ENCODE measurements at regions not wholly inside any gene's neighbourhood (a gene's known extent, or its start where the extent isn't known, plus 50 kb on each side); places are given as distances from the start of the nearest gene placed in this dataset.

- TF ChIP-seq EZH2phosphoT487 (IDR thresholded peaks at IDR 0.05; ENCODE audit: low read length) (no peak), EZH2 (optimal IDR thresholded peaks at IDR 0.05; ENCODE audit: low read depth, low read length) (no peak), CTCF (IDR thresholded peaks at IDR 0.05; ENCODE audit: low read length) (no peak)
- Histone ChIP-seq H3K4me1 (ENCODE audit: low read length) (0 out of 2 replicates have a peak, but pooled peaks cover 11% of the 10 kb centered on the region), H3K9me3 (replicated peaks; ENCODE audit: insufficient read depth, low read length) (no peaks in the 10 kb centered on the region), H3K36me3 (replicated peaks; ENCODE audit: insufficient read depth, low read length) (no peaks in the 10 kb centered on the region), H4K20me1 (ENCODE audit: insufficient read depth, low read length) (no peaks in the 10 kb centered on the region), H3K79me2 (ENCODE audit: low read length) (no peaks in the 10 kb centered on the region), H3K4me2 (ENCODE audit: low read depth, low read length) (no peak overlapping the region), H3K27ac (ENCODE audit: low read length) (no peak overlapping the region), H3F3A (ENCODE audit: insufficient read depth, low read length) (no peaks in the 10 kb centered on the region), H3K27me3 (replicated peaks; ENCODE audit: insufficient read depth, low read length) (no peaks in the 10 kb centered on the region), H3K9me2 (replicated peaks; ENCODE audit: insufficient read depth, low read length) (no peaks in the 10 kb centered on the region), H3K9ac (ENCODE audit: low read length) (no peak overlapping the region), H3K4me3 (ENCODE audit: low read length) (no peak overlapping the region), H2AFZ (ENCODE audit: low read length) (no peak overlapping the region)
- DNase-seq, result no peak
Observed at GRCh38 chr12:89875809-89876208, 167.2 kb upstream of the ATP2B1 start.

DNA sequence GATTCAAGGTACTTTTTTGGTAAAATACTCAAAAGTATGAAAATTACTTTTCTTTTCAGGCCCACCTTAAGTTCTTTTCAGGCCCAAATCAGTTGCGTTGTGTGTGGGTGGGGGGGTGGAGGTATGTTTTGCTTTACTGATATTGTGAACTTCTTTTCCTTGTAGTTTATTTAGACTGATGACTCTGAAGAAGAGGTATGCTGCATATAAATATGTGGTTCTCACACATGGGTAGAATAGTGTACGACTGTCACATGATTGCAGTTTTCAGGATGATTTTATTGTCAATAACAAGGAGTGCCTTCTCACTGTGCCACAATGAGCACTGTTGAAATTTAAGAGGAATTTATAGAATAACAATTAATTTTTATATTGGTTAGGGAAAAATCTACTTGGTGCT, 166.6 kb upstream of the ATP2B1 start:
- Histone ChIP-seq H3K4me2 (ENCODE audit: low read depth, low read length) (no peak overlapping the region), H3F3A (ENCODE audit: insufficient read depth, low read length) (no peaks in the 10 kb centered on the region)

DNA sequence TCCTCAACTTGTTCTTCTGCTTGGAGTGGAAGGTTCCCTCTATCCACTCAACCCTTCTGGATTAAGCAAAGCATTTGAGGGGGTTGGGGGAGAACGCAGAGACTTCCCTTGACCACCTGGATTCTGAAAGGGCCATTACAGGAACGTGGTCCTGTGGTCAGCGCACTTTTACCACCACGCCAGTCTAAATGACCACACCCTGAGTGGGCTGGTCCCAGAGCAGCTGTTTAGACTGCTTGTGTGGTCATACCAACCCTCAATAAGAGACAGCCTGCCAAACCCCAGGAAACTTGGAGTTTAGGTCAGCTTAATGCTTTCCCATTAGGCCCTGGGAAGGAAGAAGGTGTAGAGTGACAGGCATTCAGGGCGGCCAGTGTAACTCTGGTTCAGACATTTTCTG, 165.5 kb upstream of the ATP2B1 start:
- Histone ChIP-seq H3K9ac (ENCODE audit: low read length) (no peak overlapping the region), H3K4me3 (ENCODE audit: low read length) (no peak overlapping the region)
- TF ChIP-seq CTCF (IDR thresholded peaks at IDR 0.05; ENCODE audit: low read length) (no peak), EZH2phosphoT487 (IDR thresholded peaks at IDR 0.05; ENCODE audit: low read length) (no peak), EZH2 (optimal IDR thresholded peaks at IDR 0.05; ENCODE audit: low read depth, low read length) (no peak)

More for the DNA sequence above, 166.6 kb upstream of the ATP2B1 start:
- no peak overlapping the region for H2AFZ ChIP-seq (ENCODE audit: low read length)
- H3K9ac ChIP-seq (ENCODE audit: low read length), result no peak overlapping the region
- H3K36me3 ChIP-seq (replicated peaks; ENCODE audit: insufficient read depth, low read length), result no peaks in the 10 kb centered on the region
- no peaks in the 10 kb centered on the region for H3K79me2 ChIP-seq (ENCODE audit: low read length)
- no peaks in the 10 kb centered on the region for H3K27me3 ChIP-seq (replicated peaks; ENCODE audit: insufficient read depth, low read length)
- no peaks in the 10 kb centered on the region for H3K9me3 ChIP-seq (replicated peaks; ENCODE audit: insufficient read depth, low read length)
- no peaks in the 10 kb centered on the region for H3K9me2 ChIP-seq (replicated peaks; ENCODE audit: insufficient read depth, low read length)
- H4K20me1 ChIP-seq (ENCODE audit: insufficient read depth, low read length), result no peaks in the 10 kb centered on the region
- DNase-seq, result no peak
- H3K4me1 ChIP-seq (ENCODE audit: low read length), result 0 out of 2 replicates have a peak, but pooled peaks cover 6% of the 10 kb centered on the region
- no peak overlapping the region for H3K4me3 ChIP-seq (ENCODE audit: low read length)
- no peak for TF ChIP-seq EZH2 (optimal IDR thresholded peaks at IDR 0.05; ENCODE audit: low read depth, low read length)
- no peak for TF ChIP-seq CTCF (IDR thresholded peaks at IDR 0.05; ENCODE audit: low read length)
- no peak for TF ChIP-seq EZH2phosphoT487 (IDR thresholded peaks at IDR 0.05; ENCODE audit: low read length)
- no peak overlapping the region for H3K27ac ChIP-seq (ENCODE audit: low read length)

More for the DNA sequence above, 165.5 kb upstream of the ATP2B1 start:
- no peaks in the 10 kb centered on the region for H3K9me2 ChIP-seq (replicated peaks; ENCODE audit: insufficient read depth, low read length)
- H3K36me3 ChIP-seq (replicated peaks; ENCODE audit: insufficient read depth, low read length), result no peaks in the 10 kb centered on the region
- no peaks in the 10 kb centered on the region for H3K79me2 ChIP-seq (ENCODE audit: low read length)
- H3F3A ChIP-seq (ENCODE audit: insufficient read depth, low read length), result no peaks in the 10 kb centered on the region
- DNase-seq, result no peak
- H3K27me3 ChIP-seq (replicated peaks; ENCODE audit: insufficient read depth, low read length), result no peaks in the 10 kb centered on the region
- H3K27ac ChIP-seq (ENCODE audit: low read length), result no peak overlapping the region
- no peaks in the 10 kb centered on the region for H4K20me1 ChIP-seq (ENCODE audit: insufficient read depth, low read length)
- 0 out of 2 replicates have a peak, but pooled peaks cover 6% of the 10 kb centered on the region for H3K4me1 ChIP-seq (ENCODE audit: low read length)
- H3K9me3 ChIP-seq (replicated peaks; ENCODE audit: insufficient read depth, low read length), result no peaks in the 10 kb centered on the region
- H2AFZ ChIP-seq (ENCODE audit: low read length), result no peak overlapping the region
- no peak overlapping the region for H3K4me2 ChIP-seq (ENCODE audit: low read depth, low read length)
